HG02571 (cell line): ENCODE measurements at regions not wholly inside any gene's neighbourhood (a gene's known extent, or its start where the extent isn't known, plus 50 kb on each side); places are given as distances from the start of the nearest gene placed in this dataset.
"Not testable (repeated sequence)": the region's sequence is repeated elsewhere in the genome, so short reads cannot be mapped to it uniquely, and the experiment has no call there.

Source experiments
- ATAC-seq: cut with Tn5 transposase; IDR thresholded peaks from one replicate; pipeline ENCODE4 v1.9.1; 2021; ENCODE audit warnings: mild to moderate bottlenecking, moderate library complexity; ENCODE audit not compliant: unreplicated experiment

DNA sequence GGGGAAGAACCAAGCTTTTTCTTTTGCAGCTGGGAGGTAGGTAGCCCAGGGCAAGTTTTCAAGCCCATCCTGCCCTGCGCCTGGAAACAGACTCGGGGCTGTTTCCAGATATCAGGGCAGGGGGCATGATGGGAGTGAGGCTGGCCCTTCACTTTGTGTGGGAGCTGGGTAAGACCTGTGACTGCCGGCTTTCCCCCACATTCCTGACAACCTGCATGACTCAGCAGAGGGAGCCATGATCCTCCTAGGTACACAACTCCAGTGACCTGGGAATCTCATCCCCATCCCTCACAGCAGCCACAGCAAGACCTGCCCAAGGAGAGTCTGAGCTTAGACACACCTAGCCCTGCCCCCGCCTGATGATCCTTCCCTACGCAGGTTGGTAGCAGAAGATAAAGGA is 280.8 kb downstream of the SOX4 start:
- no peak for ATAC-seq

GRCh38 chr6:21877037-21877436 is 283.5 kb downstream of the SOX4 start:
- not testable (repeated sequence) for ATAC-seq

- not testable (repeated sequence) for ATAC-seq
These were observed 286.7 kb downstream of the SOX4 start for GRCh38 chr6:21880249-21880648.

DNA sequence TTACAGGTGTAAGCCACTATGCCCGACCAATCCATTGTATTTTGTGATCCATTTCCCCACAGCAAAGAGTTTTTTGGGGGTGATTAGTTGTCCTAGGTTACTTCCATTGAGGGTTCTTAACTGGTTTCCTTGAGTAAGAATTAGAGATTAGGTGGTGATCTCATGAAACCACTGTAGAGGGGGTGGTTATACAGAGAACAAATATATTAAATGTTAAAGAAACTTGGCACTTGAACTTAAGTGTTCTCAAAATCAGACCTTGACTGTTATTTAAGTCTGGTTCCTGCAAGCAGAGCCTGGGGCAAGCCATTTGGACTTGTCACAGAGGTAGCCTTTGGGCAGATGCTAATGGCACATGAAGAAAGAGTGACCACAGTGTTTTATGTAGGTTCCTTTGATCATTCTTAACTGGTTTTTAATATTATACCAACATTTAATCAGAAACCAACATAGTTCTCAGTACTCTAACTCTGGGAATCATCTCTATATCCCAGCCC is 288.5 kb downstream of the SOX4 start:
- ATAC-seq, result no peak

- no peak for ATAC-seq
These were observed 290.2 kb downstream of the SOX4 start for GRCh38 chr6:21883595-21884328.

DNA sequence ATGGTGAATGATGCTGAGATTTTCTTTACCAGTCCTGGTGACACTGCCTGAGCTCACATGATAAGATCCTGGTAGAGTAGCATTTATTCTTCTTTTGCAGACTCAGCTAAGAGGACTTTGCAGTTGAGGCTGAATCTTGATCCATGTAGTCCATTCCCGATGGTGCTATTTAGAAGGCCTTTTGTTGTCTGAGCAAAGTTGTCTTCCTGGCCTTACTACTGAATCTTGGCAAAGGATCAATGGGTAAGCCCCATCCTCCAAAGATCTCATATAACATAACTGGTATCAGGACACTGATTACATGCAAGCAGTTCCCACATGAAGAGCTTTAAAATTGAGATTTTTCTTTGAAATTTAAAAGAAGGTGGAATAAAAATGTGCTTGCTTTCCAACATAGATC is 291.6 kb downstream of the SOX4 start:
- ATAC-seq, result no peak

- ATAC-seq, result no peak
These were observed 292.1 kb downstream of the SOX4 start for GRCh38 chr6:21885532-21886114.

DNA sequence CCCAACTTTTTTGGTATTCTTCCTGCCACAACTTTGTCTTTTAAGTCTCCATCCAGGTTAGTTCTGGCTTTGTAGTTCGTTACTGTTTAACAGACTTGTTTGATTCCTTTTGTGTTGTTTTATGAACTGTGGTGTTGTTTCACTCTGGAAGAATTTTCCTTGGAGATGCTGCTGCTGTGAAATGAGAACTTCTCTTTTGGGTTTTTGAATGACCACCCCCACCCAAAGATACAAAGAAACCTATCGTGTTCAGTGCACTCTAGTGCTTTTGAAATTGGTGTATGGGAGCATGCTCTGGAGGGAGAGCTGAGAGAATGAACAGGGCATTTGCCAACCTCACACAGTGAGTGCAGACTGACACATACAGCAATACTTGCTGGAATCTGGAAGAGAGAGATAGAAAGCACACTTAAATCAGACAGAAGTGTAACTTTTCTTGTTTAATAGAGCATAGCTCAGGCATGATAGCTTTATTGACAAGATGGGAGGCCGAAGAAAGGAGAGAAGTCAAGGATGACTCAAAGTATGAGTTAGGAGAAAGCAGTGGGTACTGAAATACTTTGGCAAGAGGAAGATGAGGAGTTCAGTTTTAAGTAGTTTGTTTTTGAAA is 293.1 kb downstream of the SOX4 start:
- no peak for ATAC-seq

DNA sequence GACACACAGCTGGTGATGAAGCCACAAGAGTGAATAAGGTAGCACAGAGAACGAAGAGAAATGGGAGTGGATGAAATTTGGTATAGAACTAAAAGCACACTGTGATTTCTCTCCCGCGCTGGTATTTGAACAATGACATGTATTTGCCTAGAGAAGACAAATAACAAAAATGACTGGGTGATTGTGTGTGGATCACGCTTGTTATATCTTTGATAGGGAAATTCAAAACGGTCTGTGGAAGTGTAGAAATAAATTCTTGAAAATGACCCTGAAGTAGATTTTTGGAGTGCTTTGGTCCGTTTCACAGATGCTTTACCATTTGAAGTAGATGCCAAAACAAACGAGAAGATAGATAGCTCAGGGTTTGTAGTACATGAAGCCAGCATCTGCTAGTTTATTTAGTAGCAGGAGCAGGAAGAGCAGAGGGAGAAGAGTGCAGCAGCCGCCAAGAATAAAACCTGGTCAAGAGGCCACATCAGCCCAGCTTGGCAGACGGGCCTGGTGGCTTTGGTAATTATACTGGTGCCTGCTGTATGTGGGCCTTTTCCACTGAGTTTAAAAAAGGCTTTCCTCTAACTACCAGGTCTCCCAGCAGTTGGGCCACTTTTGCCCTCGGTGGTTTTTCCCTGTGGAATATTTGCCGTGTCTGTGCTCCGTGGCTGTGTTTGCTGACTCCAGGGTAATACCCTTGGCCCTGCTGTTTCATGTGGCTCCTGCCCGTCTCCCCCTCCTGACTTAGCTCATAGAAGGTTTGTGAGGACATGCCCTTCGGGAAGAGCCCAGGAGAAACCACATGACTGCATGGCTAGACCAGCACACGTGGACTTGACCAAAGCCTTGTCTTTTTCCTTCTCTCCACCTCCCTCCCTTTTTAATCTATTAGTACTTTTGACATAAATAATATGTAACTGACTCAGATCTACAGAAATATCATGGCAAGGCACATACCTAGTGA is 294.0 kb downstream of the SOX4 start:
- no peak for ATAC-seq

- ATAC-seq, result no peak
These were observed 297.5 kb downstream of the SOX4 start for GRCh38 chr6:21891080-21891479.

DNA sequence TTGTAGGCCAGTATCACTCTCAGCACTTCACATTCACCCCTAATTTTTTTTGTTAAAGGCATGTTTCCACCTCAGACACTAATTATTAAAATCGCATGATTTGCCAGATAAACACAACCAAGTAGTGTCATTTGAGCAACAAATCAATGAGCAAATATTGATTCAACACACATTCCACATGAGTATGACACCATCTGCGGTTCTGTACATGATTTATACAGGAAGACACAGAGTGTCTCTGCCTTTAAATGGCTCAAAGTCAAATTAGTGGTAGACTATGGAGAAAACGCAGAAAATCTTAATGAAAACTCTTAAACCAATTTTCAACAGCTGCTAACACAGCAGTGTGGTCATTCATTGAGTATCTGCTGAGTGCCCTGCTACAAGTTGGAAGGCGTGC is 300.2 kb downstream of the SOX4 start:
- ATAC-seq, result no peak

GRCh38 chr6:21895555-21895954 is 302.0 kb downstream of the SOX4 start:
- ATAC-seq, result no peak

DNA sequence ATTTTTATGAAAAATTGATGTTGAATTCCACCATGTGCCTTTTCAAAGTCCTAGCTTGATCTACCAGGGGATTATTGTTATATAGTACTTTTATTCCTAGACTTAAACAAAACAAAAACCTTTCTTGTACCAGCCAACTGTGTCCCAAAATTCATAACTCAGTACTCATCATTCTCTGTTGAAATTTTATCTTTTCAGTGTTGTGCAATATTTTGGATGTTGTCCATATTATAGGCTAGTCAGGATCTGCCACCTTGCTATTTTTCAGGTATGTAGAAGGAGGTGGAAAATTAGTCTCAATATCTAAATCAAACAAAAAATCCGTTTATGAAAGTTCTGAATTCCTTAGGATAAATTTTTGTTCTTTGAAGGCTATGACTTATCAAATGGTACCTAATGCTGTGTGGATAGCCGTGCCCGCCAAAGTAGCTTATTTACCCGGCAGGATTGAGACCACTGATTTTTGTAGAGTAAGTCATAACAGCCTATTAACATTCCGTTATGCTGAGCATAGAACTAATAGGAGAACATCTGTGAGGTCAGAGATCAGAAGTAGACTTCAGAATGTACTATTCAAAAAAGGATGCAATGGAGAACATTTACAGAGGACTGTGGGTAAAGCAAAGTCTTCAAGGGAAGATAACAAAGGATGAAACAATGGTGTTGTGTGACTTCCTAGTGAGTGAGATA is 304.7 kb downstream of the SOX4 start:
- no peak for ATAC-seq

GRCh38 chr6:21899708-21900107 is 306.2 kb downstream of the SOX4 start:
- no peak for ATAC-seq

GRCh38 chr6:21900730-21901129 is 307.2 kb downstream of the SOX4 start:
- no peak for ATAC-seq

- ATAC-seq, result no peak
These were observed 309.1 kb downstream of the SOX4 start for GRCh38 chr6:21902628-21903169.

DNA sequence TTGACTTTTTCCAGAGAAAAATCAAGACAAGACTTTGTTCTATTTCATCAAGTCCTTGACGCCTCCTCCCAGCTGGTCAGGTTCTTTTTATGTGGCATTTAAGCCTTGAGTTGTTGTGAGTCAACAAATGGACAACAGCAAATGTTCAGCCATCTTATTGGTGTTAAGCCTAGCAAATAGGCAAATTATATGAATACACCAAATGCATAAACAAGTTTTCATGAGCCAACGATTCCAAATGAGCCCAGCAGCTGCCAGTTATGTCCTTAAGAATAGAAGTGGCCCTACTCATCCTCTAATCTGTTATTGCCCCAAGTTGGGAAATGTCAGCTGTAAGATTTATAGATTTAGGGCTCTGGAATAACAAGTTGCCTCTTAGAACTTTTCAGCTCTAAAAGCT is 312.0 kb downstream of the SOX4 start:
- no peak for ATAC-seq

DNA sequence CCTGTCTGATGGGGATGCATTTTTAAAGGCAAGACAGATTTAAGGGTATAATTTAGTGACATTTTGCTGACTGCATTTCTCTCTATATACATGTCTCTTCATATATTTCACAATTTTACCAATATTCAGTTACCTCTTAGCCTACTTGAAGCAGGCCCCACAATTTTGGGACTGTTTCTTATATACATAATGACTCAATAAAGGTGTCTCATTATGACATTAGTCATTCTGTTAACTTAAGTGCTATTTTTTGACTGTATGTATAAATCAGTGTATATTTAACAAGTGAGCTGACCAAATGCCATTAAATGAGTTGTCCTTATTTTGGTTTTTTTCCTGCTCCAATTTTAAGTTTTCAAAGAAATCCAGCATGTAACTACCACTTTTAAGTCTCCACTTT is 313.3 kb downstream of the SOX4 start:
- no peak for ATAC-seq

DNA sequence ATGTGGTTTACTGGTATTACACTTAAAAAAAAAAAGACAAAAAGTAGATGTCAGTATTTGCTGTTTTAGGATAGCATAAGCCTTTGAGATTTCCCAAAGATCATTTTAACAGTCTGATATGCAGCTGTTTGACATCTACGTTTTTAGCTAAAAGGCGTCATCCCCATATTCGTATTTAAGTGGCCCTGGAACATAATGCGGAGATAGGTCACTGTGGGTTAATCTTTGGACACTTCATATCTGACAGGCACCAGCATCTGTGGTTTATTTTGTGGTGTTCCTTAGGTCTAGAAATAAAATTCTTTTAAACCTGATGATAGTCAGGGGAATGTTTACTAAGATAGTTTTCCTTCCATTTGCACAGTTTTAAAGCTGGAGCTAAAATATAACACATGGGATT is 313.7 kb downstream of the SOX4 start:
- no peak for ATAC-seq

GRCh38 chr6:21908161-21908848 is 314.8 kb downstream of the SOX4 start:
- no peak for ATAC-seq
